SK-N-MC (cell line): ENCODE measurements at regions not wholly inside any gene's neighbourhood (a gene's known extent, or its start where the extent isn't known, plus 50 kb on each side); places are given as distances from the start of the nearest gene placed in this dataset.

Experiments used
- DNase-seq: peaks from one replicate; pipeline ENCODE4 v3.0.0-alpha.2; 2011; ENCODE audit warnings: low read depth, low spot score
- H3K27ac ChIP-seq: fragments of 200-600 bp; sonication (generic); 2 replicates; pipeline ENCODE4 v1.5.1; 2016; ENCODE audit warnings: mixed run types
- H3K36me3 ChIP-seq: fragments of 200-600 bp; sonication (generic); 2 replicates; pipeline ENCODE4 v1.6.1; 2017; ENCODE audit warnings: antibody characterized with exemption, low read length, mixed read lengths; ENCODE audit not compliant: insufficient read depth
- H3K4me3 ChIP-seq: fragments of 200-600 bp; sonication (generic); 2 replicates; pipeline ENCODE4 v1.5.1; 2016
- H3K9ac ChIP-seq: fragments of 200-600 bp; sonication (generic); 2 replicates; pipeline ENCODE4 v1.8.0; 2017; ENCODE audit warnings: mixed run types, mixed read lengths; ENCODE audit not compliant: insufficient read length
- H3K9me3 ChIP-seq: fragments of 200-600 bp; sonication (generic); 2 replicates; pipeline ENCODE4 v1.6.1; 2017; ENCODE audit warnings: low read depth, mild to moderate bottlenecking, antibody characterized with exemption, low read length, moderate library complexity, mixed read lengths
- EZH2 ChIP-seq: fragments of 200-600 bp; sonication (generic); IDR thresholded peaks from one replicate; pipeline ENCODE4 v1.6.1; 2017; ENCODE audit warnings: antibody characterized with exemption
- FOXP2 ChIP-seq: optimal IDR thresholded peaks from 2 replicates; pipeline ENCODE3; 2011; ENCODE audit warnings: mild to moderate bottlenecking, moderate library complexity; ENCODE audit not compliant: insufficient read depth; ENCODE audit errors: extremely low read length, control extremely low read depth
- POLR2AphosphoS5 ChIP-seq: IDR thresholded peaks from 2 replicates; pipeline ENCODE4 v1.6.1; 2012; ENCODE audit warnings: mild to moderate bottlenecking, low read depth, low read length, borderline replicate concordance

GRCh38 chr16:14344945-14345344 lies 273.8 kb downstream of the MRTFB start:
- TF ChIP-seq EZH2 (no peak), POLR2AphosphoS5 (no peak), FOXP2 (no peak)

DNA sequence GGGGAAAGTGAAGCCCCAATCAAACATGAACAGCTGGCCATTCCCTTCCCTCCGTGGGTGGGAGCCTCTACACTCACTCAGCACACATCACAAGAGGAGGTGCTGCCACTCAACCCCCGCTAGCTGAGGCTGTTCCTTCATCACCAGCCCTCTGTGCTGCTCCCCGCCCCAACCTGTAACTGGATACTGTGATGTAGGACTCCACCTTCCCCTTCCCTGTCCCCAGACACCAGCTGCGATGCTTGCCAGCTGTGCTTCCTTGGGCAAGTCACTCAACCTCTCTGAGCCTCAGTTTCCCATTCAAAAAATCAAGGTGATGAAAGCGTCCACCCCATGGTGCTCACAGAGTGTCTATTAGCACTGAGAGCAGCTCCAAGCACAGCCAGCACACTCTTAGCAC lies 273.2 kb downstream of the MRTFB start:
- H3K9ac ChIP-seq = no peak overlapping the region
- no peak overlapping the region for H3K27ac ChIP-seq
- TF ChIP-seq POLR2AphosphoS5 (no peak), FOXP2 (no peak), EZH2 (no peak)
- no peaks in the 10 kb centered on the region for H3K36me3 ChIP-seq
- H3K4me3 ChIP-seq = no peak overlapping the region
- no peaks in the 10 kb centered on the region for H3K9me3 ChIP-seq
- no peak for DNase-seq

More at GRCh38 chr16:14344945-14345344, 273.8 kb downstream of the MRTFB start:
- H3K27ac ChIP-seq = no peak overlapping the region
- H3K9ac ChIP-seq = no peak overlapping the region
- no peaks in the 10 kb centered on the region for H3K9me3 ChIP-seq
- H3K4me3 ChIP-seq = no peak overlapping the region
- no peaks in the 10 kb centered on the region for H3K36me3 ChIP-seq
- no peak for DNase-seq

- Histone ChIP-seq H3K4me3 (no peak overlapping the region), H3K36me3 (no peaks in the 10 kb centered on the region), H3K27ac (no peak overlapping the region), H3K9me3 (no peaks in the 10 kb centered on the region), H3K9ac (no peak overlapping the region)
- no peak for TF ChIP-seq POLR2AphosphoS5
- no peak for TF ChIP-seq FOXP2
- no peak for TF ChIP-seq EZH2
- DNase-seq = no peak
These were observed 270.5 kb downstream of the MRTFB start for GRCh38 chr16:14341324-14342225.

DNA sequence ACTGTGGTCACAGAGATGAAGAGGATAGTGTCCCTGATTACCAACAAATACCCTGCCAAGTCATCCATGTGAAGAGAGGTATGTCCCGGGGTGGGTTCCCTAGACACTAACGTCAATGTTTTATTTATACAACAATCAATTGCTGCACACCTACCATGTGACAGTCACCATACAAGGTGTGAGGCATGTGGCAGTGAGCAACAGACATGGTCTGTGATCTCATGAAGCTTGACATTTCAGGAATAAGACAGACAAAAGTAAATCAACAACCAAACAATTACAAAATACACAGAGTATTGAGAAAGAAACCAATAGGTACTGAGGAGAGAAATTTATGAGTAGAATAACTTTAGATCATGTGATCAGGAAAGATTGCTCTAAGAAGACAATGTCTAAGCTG lies 268.6 kb downstream of the MRTFB start:
- TF ChIP-seq FOXP2 (no peak), POLR2AphosphoS5 (no peak), EZH2 (no peak)
- no peak for DNase-seq
- Histone ChIP-seq H3K9me3 (no peaks in the 10 kb centered on the region), H3K27ac (no peak overlapping the region), H3K4me3 (no peak overlapping the region), H3K9ac (no peak overlapping the region), H3K36me3 (no peaks in the 10 kb centered on the region)

DNA sequence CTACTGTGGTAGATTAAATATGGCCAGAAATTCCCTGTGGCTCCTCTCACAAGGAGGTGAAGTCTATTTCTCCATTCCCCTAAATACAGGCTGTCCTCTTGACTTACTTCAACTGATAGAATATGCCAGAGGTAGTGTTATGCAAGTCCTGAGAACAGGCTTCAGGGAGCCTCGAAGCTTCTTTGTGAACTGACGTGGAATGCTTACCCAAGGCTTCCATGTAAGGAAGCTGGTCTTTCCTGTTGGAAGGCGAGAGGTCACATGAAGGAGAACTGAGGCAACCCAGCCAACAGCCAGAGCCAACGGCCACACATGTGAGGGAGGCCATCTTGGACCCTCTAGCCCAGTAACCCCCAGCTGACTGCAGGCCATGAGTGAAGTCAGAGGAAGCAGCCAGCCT lies 267.9 kb downstream of the MRTFB start:
- Histone ChIP-seq H3K9ac (no peak overlapping the region), H3K36me3 (no peaks in the 10 kb centered on the region), H3K4me3 (no peak overlapping the region), H3K27ac (no peak overlapping the region), H3K9me3 (no peaks in the 10 kb centered on the region)
- no peak for TF ChIP-seq FOXP2
- TF ChIP-seq EZH2 = no peak
- TF ChIP-seq POLR2AphosphoS5 = no peak
- no peak for DNase-seq

GRCh38 chr16:14338236-14338635 lies 267.1 kb downstream of the MRTFB start:
- Histone ChIP-seq H3K36me3 (no peaks in the 10 kb centered on the region), H3K9me3 (no peaks in the 10 kb centered on the region), H3K4me3 (no peak overlapping the region), H3K9ac (no peak overlapping the region), H3K27ac (no peak overlapping the region)
- TF ChIP-seq POLR2AphosphoS5 = no peak
- TF ChIP-seq EZH2 = no peak
- no peak for TF ChIP-seq FOXP2
- no peak for DNase-seq

GRCh38 chr16:14337303-14338191 lies 266.4 kb downstream of the MRTFB start:
- DNase-seq = no peak
- no peaks in the 10 kb centered on the region for H3K36me3 ChIP-seq
- H3K4me3 ChIP-seq = no peak overlapping the region
- no peak overlapping the region for H3K27ac ChIP-seq
- H3K9me3 ChIP-seq = no peaks in the 10 kb centered on the region
- no peak for TF ChIP-seq EZH2
- TF ChIP-seq POLR2AphosphoS5 = no peak
- no peak overlapping the region for H3K9ac ChIP-seq

GRCh38 chr16:14335297-14335696 lies 264.2 kb downstream of the MRTFB start:
- Histone ChIP-seq H3K27ac (no peak overlapping the region), H3K36me3 (no peaks in the 10 kb centered on the region), H3K9me3 (no peaks in the 10 kb centered on the region), H3K4me3 (no peak overlapping the region), H3K9ac (no peak overlapping the region)
- DNase-seq = no peak
- TF ChIP-seq POLR2AphosphoS5 = no peak
- TF ChIP-seq EZH2 = no peak
- no peak for TF ChIP-seq FOXP2

DNA sequence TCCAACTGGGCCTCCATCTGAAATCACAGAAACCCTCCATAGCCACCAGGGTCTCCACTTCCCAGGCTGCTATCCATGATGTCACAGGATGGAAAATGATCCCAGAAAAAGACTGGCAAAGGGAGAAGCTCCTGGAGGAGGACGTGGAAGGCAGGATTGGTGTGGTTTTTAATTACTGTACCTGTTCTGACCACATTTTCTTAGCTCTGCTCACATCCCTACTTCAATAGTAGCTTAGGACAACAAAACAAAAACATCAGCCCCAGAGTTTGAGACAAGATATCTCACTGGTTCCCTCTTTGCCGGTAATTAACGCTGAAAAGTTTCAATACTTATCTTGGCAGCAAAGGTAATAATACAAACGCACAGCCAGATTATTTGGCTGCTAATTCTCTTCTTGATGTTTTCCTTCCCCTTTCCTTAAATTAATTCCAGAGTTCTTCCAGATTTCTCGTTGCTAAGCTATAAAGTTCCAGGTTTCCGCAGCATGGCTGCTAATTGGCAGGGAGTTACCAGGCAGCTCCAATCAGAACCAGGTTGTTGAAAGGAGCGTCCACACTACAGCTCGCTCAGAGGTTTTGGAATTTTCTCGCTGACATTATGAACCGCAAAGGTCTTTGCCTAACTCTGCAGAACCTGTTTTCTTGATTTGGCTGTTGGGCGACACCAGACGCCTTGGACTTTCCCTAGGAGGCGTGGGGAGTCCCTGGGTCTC lies 263.4 kb downstream of the MRTFB start:
- H3K4me3 ChIP-seq = no peak overlapping the region
- DNase-seq = no peak
- TF ChIP-seq EZH2 = no peak
- TF ChIP-seq POLR2AphosphoS5 = no peak
- TF ChIP-seq FOXP2 = no peak
- no peak overlapping the region for H3K27ac ChIP-seq
- H3K9me3 ChIP-seq = no peaks in the 10 kb centered on the region
- H3K36me3 ChIP-seq = no peaks in the 10 kb centered on the region
- H3K9ac ChIP-seq = no peak overlapping the region
